Naive thymus-derived CD8-positive, alpha-beta T cell (primary cell): ENCODE measurements at regions not wholly inside any gene's neighbourhood (a gene's known extent, or its start where the extent isn't known, plus 50 kb on each side); places are given as distances from the start of the nearest gene placed in this dataset.
A peak's percentile ranks its signal among the peaks of the same experiment; 100 is the strongest.

Experiments used
- ATAC-seq, 2 donors: fragments of 150-1000 bp; cut with Tn5 transposase in 1 of 2; sonication (Bioruptor Pico), chemical (Tn5 transposase) in 1 of 2; 1 replicate in 1 of 2; 2 replicates in 1 of 2; pipeline ENCODE4 v1.10.0; 2021; ENCODE audit warnings: mild to moderate bottlenecking in 2 of 2, moderate library complexity in 2 of 2
- POLR2A ChIA-PET: fragments of 350-600 bp; sonication (Branson Sonifier 250); formaldehyde crosslinking; loops from one replicate; lab custom pipeline; 2021; ENCODE audit warnings: antibody characterized with exemption; lab: Charles Lee
- DNase-seq, 10 donors: peaks; one replicate each; pipeline versions ENCODE4 v3.0.0 to v3.0.0-alpha.2; 2020 to 2022
- H3K27ac Mint-ChIP-seq, 10 donors: one replicate each; pipeline ENCODE4 v1.8.0; 2020 to 2022; ENCODE audit warnings: mild to moderate bottlenecking in 10 of 10, mixed read lengths in 10 of 10, moderate library complexity in 4 of 10, inconsistent platforms in 1 of 10
- H3K27me3 Mint-ChIP-seq, 5 donors: one replicate each; pipeline ENCODE4 v1.8.0; 2021 to 2022; ENCODE audit warnings: mixed read lengths in 5 of 5
- H3K36me3 Mint-ChIP-seq, 3 donors: one replicate each; pipeline ENCODE4 v1.8.0; 2020 to 2022; ENCODE audit warnings: mixed read lengths in 3 of 3, mild to moderate bottlenecking in 2 of 3, inconsistent platforms in 1 of 3
- H3K4me1 Mint-ChIP-seq, 4 donors: one replicate each; pipeline ENCODE4 v1.8.0; 2021 to 2022; ENCODE audit warnings: mixed read lengths in 4 of 4
- H3K4me3 Mint-ChIP-seq, 10 donors: one replicate each; pipeline ENCODE4 v1.8.0; 2020 to 2022; ENCODE audit warnings: mild to moderate bottlenecking in 10 of 10, mixed read lengths in 10 of 10, moderate library complexity in 6 of 10, inconsistent platforms in 1 of 10
- H3K9me3 Mint-ChIP-seq, 9 donors: one replicate each; pipeline ENCODE4 v1.8.0; 2020 to 2022; ENCODE audit warnings: mixed read lengths in 9 of 9, mild to moderate bottlenecking in 3 of 9, inconsistent platforms in 1 of 9, moderate library complexity in 1 of 9

- H3K9me3 Mint-ChIP-seq = peaks cover 0 to 3% (median 0%) of the 10 kb centered on the region in 9 donors
- ATAC-seq (no peak), DNase-seq (no peak)
- H3K4me3 Mint-ChIP-seq = no peak overlapping the region
- no peaks in the 10 kb centered on the region for H3K36me3 Mint-ChIP-seq
- no peak overlapping the region for H3K27ac Mint-ChIP-seq
- peaks cover 3 to 11% (median 7%) of the 10 kb centered on the region in 5 donors for H3K27me3 Mint-ChIP-seq
- H3K4me1 Mint-ChIP-seq = no peaks in the 10 kb centered on the region
- POLR2A ChIA-PET = no interaction called here
Observed at GRCh38 chr2:175640655-175641054, 361.4 kb downstream of the LNPK start.

- H3K27ac Mint-ChIP-seq = no peak overlapping the region
- ATAC-seq = no peak
- H3K4me3 Mint-ChIP-seq = no peak overlapping the region
- H3K36me3 Mint-ChIP-seq = no peaks in the 10 kb centered on the region
- POLR2A ChIA-PET = no interaction called here
- H3K4me1 Mint-ChIP-seq = no peaks in the 10 kb centered on the region
- no peak for DNase-seq
- H3K27me3 Mint-ChIP-seq = peaks cover 9 to 30% (median 18%) of the 10 kb centered on the region in 5 donors
- peaks cover 0 to 11% (median 0%) of the 10 kb centered on the region in 9 donors for H3K9me3 Mint-ChIP-seq
Observed at GRCh38 chr2:175633227-175633626, 368.8 kb downstream of the LNPK start.

- no peaks in the 10 kb centered on the region for H3K36me3 Mint-ChIP-seq
- H3K27me3 Mint-ChIP-seq = peaks cover 11 to 34% (median 15%) of the 10 kb centered on the region in 5 donors
- no peak overlapping the region for H3K4me3 Mint-ChIP-seq
- DNase-seq (no peak), ATAC-seq (no peak)
- POLR2A ChIA-PET = no interaction called here
- H3K27ac Mint-ChIP-seq = no peak overlapping the region
- H3K9me3 Mint-ChIP-seq = peaks cover 0 to 13% (median 0%) of the 10 kb centered on the region in 9 donors
- H3K4me1 Mint-ChIP-seq = no peaks in the 10 kb centered on the region
Observed at GRCh38 chr2:175631245-175631623, 370.8 kb downstream of the LNPK start.

GRCh38 chr2:175630280-175631244 lies 371.5 kb downstream of the LNPK start:
- no peak for DNase-seq
- Mint-ChIP-seq H3K4me3 (no peak overlapping the region), H3K27me3 (peaks cover 11 to 34% (median 15%) of the 10 kb centered on the region in 5 donors), H3K36me3 (no peaks in the 10 kb centered on the region), H3K9me3 (peaks cover 0 to 13% (median 0%) of the 10 kb centered on the region in 9 donors), H3K27ac (no peak overlapping the region), H3K4me1 (no peaks in the 10 kb centered on the region)
- POLR2A ChIA-PET = no interaction called here
- ATAC-seq = no peak

GRCh38 chr2:175628243-175628642 lies 373.8 kb downstream of the LNPK start:
- H3K4me3 Mint-ChIP-seq = no peak overlapping the region
- H3K9me3 Mint-ChIP-seq = peaks cover 0 to 13% (median 0%) of the 10 kb centered on the region in 9 donors
- H3K4me1 Mint-ChIP-seq = no peaks in the 10 kb centered on the region
- no peaks in the 10 kb centered on the region for H3K36me3 Mint-ChIP-seq
- DNase-seq = no peak
- POLR2A ChIA-PET = no interaction called here
- no peak for ATAC-seq
- peaks cover 9 to 34% (median 15%) of the 10 kb centered on the region in 5 donors for H3K27me3 Mint-ChIP-seq
- H3K27ac Mint-ChIP-seq = no peak overlapping the region

GRCh38 chr2:175627405-175627804 lies 374.7 kb downstream of the LNPK start:
- ATAC-seq = no peak
- POLR2A ChIA-PET = no interaction called here

GRCh38 chr2:175626796-175627195 lies 375.3 kb downstream of the LNPK start:
- H3K27me3 Mint-ChIP-seq = peaks cover 13 to 42% (median 15%) of the 10 kb centered on the region in 5 donors
- no peaks in the 10 kb centered on the region for H3K4me1 Mint-ChIP-seq
- POLR2A ChIA-PET = no interaction called here
- DNase-seq = no peak
- H3K27ac Mint-ChIP-seq = no peak overlapping the region
- no peak for ATAC-seq
- H3K9me3 Mint-ChIP-seq = peaks cover 0 to 13% (median 0%) of the 10 kb centered on the region in 9 donors
- no peak overlapping the region for H3K4me3 Mint-ChIP-seq
- no peaks in the 10 kb centered on the region for H3K36me3 Mint-ChIP-seq

More at GRCh38 chr2:175627405-175627804, 374.7 kb downstream of the LNPK start:
- no peaks in the 10 kb centered on the region for H3K4me1 Mint-ChIP-seq
- H3K9me3 Mint-ChIP-seq = peaks cover 0 to 13% (median 0%) of the 10 kb centered on the region in 9 donors
- no peak for DNase-seq
- H3K27ac Mint-ChIP-seq = no peak overlapping the region
- H3K4me3 Mint-ChIP-seq = no peak overlapping the region
- H3K36me3 Mint-ChIP-seq = no peaks in the 10 kb centered on the region
- peaks cover 12 to 36% (median 15%) of the 10 kb centered on the region in 5 donors for H3K27me3 Mint-ChIP-seq

- Mint-ChIP-seq H3K4me3 (no peak overlapping the region), H3K9me3 (peaks cover 0 to 17% (median 0%) of the 10 kb centered on the region in 9 donors), H3K36me3 (peaks cover 0 to 4% (median 0%) of the 10 kb centered on the region in 3 donors), H3K27ac (no peak overlapping the region), H3K27me3 (peaks cover 12 to 48% (median 16%) of the 10 kb centered on the region in 5 donors), H3K4me1 (no peaks in the 10 kb centered on the region)
- DNase-seq = no peak
- ATAC-seq = no peak
- POLR2A ChIA-PET = no interaction called here
Observed at GRCh38 chr2:175624785-175625184, 377.3 kb downstream of the LNPK start.

GRCh38 chr2:175624211-175624761 lies 377.8 kb downstream of the LNPK start:
- H3K4me1 Mint-ChIP-seq = no peaks in the 10 kb centered on the region
- H3K9me3 Mint-ChIP-seq = peaks cover 0 to 17% (median 0%) of the 10 kb centered on the region in 9 donors
- peaks cover 0 to 4% (median 0%) of the 10 kb centered on the region in 3 donors for H3K36me3 Mint-ChIP-seq
- peaks cover 12 to 48% (median 16%) of the 10 kb centered on the region in 5 donors for H3K27me3 Mint-ChIP-seq
- no peak overlapping the region for H3K4me3 Mint-ChIP-seq
- no peak for ATAC-seq
- DNase-seq = no peak
- H3K27ac Mint-ChIP-seq = no peak overlapping the region
- POLR2A ChIA-PET = no interaction called here

GRCh38 chr2:175621821-175622220 lies 380.2 kb downstream of the LNPK start:
- Mint-ChIP-seq H3K4me3 (no peak overlapping the region), H3K27me3 (peaks cover 9 to 36% (median 17%) of the 10 kb centered on the region in 5 donors), H3K36me3 (peaks cover 0 to 4% (median 0%) of the 10 kb centered on the region in 3 donors), H3K9me3 (peaks cover 0 to 16% (median 1%) of the 10 kb centered on the region in 9 donors), H3K4me1 (no peaks in the 10 kb centered on the region), H3K27ac (no peak overlapping the region)
- POLR2A ChIA-PET = no interaction called here
- DNase-seq = no peak
- ATAC-seq = no peak

GRCh38 chr2:175620106-175620505 lies 382.0 kb downstream of the LNPK start:
- DNase-seq (no peak), ATAC-seq (no peak)
- no peak overlapping the region for H3K4me3 Mint-ChIP-seq
- peaks cover 0 to 16% (median 1%) of the 10 kb centered on the region in 9 donors for H3K9me3 Mint-ChIP-seq
- H3K36me3 Mint-ChIP-seq = peaks cover 0 to 4% (median 0%) of the 10 kb centered on the region in 3 donors
- POLR2A ChIA-PET = no interaction called here
- H3K27me3 Mint-ChIP-seq = peaks cover 7 to 36% (median 17%) of the 10 kb centered on the region in 5 donors
- H3K4me1 Mint-ChIP-seq = no peaks in the 10 kb centered on the region
- H3K27ac Mint-ChIP-seq = peak overlapping the region in 1 of 10 donors; percentile 9

GRCh38 chr2:175619179-175620045 lies 382.7 kb downstream of the LNPK start:
- H3K4me3 Mint-ChIP-seq = no peak overlapping the region
- POLR2A ChIA-PET = no interaction called here
- peaks cover 0 to 4% (median 0%) of the 10 kb centered on the region in 3 donors for H3K36me3 Mint-ChIP-seq
- H3K9me3 Mint-ChIP-seq = peaks cover 0 to 16% (median 1%) of the 10 kb centered on the region in 9 donors
- H3K27me3 Mint-ChIP-seq = peaks cover 7 to 36% (median 17%) of the 10 kb centered on the region in 5 donors
- H3K27ac Mint-ChIP-seq = no peak overlapping the region
- DNase-seq = no peak
- no peak for ATAC-seq
- H3K4me1 Mint-ChIP-seq = no peaks in the 10 kb centered on the region
